ENCODE measurements at regions not wholly inside any gene's neighbourhood (a gene's known extent, or its start where the extent isn't known, plus 50 kb on each side); places are given as distances from the start of the nearest gene placed in this dataset.

GRCh38 chr3:76222201-76222600 is 436.9 kb upstream of the ZNF717 start:
- H3K14ac ChIP-seq (ENCODE audit: insufficient read length), result no peak overlapping the region
- H2BK20ac ChIP-seq (ENCODE audit: low read length), result no peak overlapping the region
- H3K56ac ChIP-seq (replicated peaks; ENCODE audit: insufficient read length, low read depth, low read length), result no peak overlapping the region
- no peaks in the 10 kb centered on the region for H3K79me2 ChIP-seq (ENCODE audit: control insufficient read depth in 1 of 2, insufficient read depth in 2 of 2, low read length in 2 of 2)
- no peaks in the 10 kb centered on the region for H3K36me3 ChIP-seq (ENCODE audit: control insufficient read depth in 2 of 4, insufficient read depth in 4 of 4, low read length in 3 of 4)
- POLR2A ChIA-PET (ENCODE audit: partially characterized antibody), result no interaction called here
- H3K9ac ChIP-seq (replicated peaks in 1 of 4; ENCODE audit: extremely low read depth in 1 of 4, low read depth in 3 of 4, low read length in 3 of 4), result no peak overlapping the region
- no peaks in the 10 kb centered on the region for H3K79me1 ChIP-seq (ENCODE audit: low read depth, low read length)
- H3K9me3 ChIP-seq (ENCODE audit: insufficient read depth in 2 of 2, low read depth in 1 of 2, low read length in 1 of 2), result no peaks in the 10 kb centered on the region
- no peak overlapping the region for H3K4me3 ChIP-seq (ENCODE audit: extremely low read depth in 1 of 4, insufficient read depth in 2 of 4, low read depth in 3 of 4, low read length in 4 of 4)
- no peak overlapping the region for H2BK120ac ChIP-seq (replicated peaks; ENCODE audit: low read depth, low read length)
- WGBS, 2 experiments (ENCODE audit: extremely low coverage in 1 of 2, insufficient coverage in 1 of 2, insufficient read length in 1 of 2, insufficient replicate concordance in 2 of 2, low coverage in 1 of 2, low lambda C conversion rate in 2 of 2, missing lambda C conversion rate in 1 of 2), result 94% methylated on average over 2 of the region's 2 CpGs; no CpG with 5 or more reads in 1 of the 2 experiments
- H4K91ac ChIP-seq (replicated peaks; ENCODE audit: insufficient read length, low read length), result no peak overlapping the region
- H4K5ac ChIP-seq (ENCODE audit: insufficient read length, low read depth, low read length), result no peak overlapping the region
- no peak overlapping the region for H2AFZ ChIP-seq (ENCODE audit: low read length)
- no peaks in the 10 kb centered on the region for H3K23me2 ChIP-seq (ENCODE audit: low read depth, low read length)
- TF ChIP-seq SP4 (IDR thresholded peaks at IDR 0.05; ENCODE audit: low read length), result no peak
- H2AK5ac ChIP-seq (ENCODE audit: low read depth, low read length), result no peak overlapping the region
- H2BK12ac ChIP-seq (ENCODE audit: low read depth, low read length), result no peak overlapping the region
- no peak overlapping the region for H3K4ac ChIP-seq (replicated peaks; ENCODE audit: insufficient read length, low read depth, low read length)
- no peak overlapping the region for H2BK5ac ChIP-seq (ENCODE audit: low read depth, low read length)
- H3K4me1 ChIP-seq (replicated peaks in 1 of 4; ENCODE audit: control insufficient read depth in 3 of 4, insufficient read depth in 4 of 4, low read length in 3 of 4), result no peaks in the 10 kb centered on the region
- no peaks in the 10 kb centered on the region for H4K20me1 ChIP-seq (replicated peaks in 1 of 2; ENCODE audit: control insufficient read depth in 1 of 2, insufficient read depth in 2 of 2, low read length in 2 of 2)
- H3K4me2 ChIP-seq (ENCODE audit: insufficient read depth in 1 of 2, low read depth in 2 of 2, low read length in 2 of 2), result no peak overlapping the region
- DNase-seq (ENCODE audit: low read depth in 1 of 2, low spot score in 2 of 2) (no peak), FAIRE-seq (no peak)
- no peak overlapping the region for H4K8ac ChIP-seq (ENCODE audit: extremely low read depth, insufficient read depth, low read length)
- CTCF ChIA-PET (ENCODE audit: partially characterized antibody), result no interaction called here
- H2BK15ac ChIP-seq (ENCODE audit: low read length), result no peak overlapping the region
- H3K27ac ChIP-seq (ENCODE audit: low read depth, low read length), result no peak overlapping the region
- no peaks in the 10 kb centered on the region for H3K27me3 ChIP-seq (replicated peaks in 1 of 4; ENCODE audit: control insufficient read depth in 3 of 4, extremely low read depth in 1 of 4, insufficient read depth in 3 of 4, low read length in 3 of 4)
- no peak overlapping the region for H3K23ac ChIP-seq (ENCODE audit: insufficient read length)
- no peak overlapping the region for H3K18ac ChIP-seq (ENCODE audit: extremely low read depth, low read length)

Data from H1 (cell line).